Activated CD8-positive, alpha-beta memory T cell treated with anti-CD3 and anti-CD28 coated beads, Interleukin-2, amount 10 ng/mL, durations not matched to agents 7 days and 5 days (primary cell): ENCODE measurements at regions not wholly inside any gene's neighbourhood (a gene's known extent, or its start where the extent isn't known, plus 50 kb on each side); places are given as distances from the start of the nearest gene placed in this dataset.

Experiments
- ATAC-seq: fragments of 150-1000 bp; cut with Tn5 transposase; one replicate; pipeline ENCODE4 v1.10.0; 2021; ENCODE audit warnings: moderate library complexity
- CTCF ChIA-PET: fragments of 350-600 bp; sonication (Branson Sonifier 250); formaldehyde crosslinking; loops from one replicate; lab custom pipeline; 2021; ENCODE audit warnings: antibody characterized with exemption; lab: Charles Lee
- DNase-seq: peaks from one replicate; pipeline ENCODE4 v3.0.0-alpha.2; 2020
- H3K27ac Mint-ChIP-seq: one replicate; pipeline ENCODE4 v1.8.0; 2021; ENCODE audit warnings: mild to moderate bottlenecking, mixed read lengths
- H3K27me3 Mint-ChIP-seq: one replicate; pipeline ENCODE4 v1.8.0; 2021; ENCODE audit warnings: mixed read lengths
- H3K36me3 Mint-ChIP-seq: one replicate; pipeline ENCODE4 v1.8.0; 2021; ENCODE audit warnings: mild to moderate bottlenecking, mixed read lengths
- H3K4me1 Mint-ChIP-seq: one replicate; pipeline ENCODE4 v1.8.0; 2021; ENCODE audit warnings: mixed read lengths
- H3K4me3 Mint-ChIP-seq: one replicate; pipeline ENCODE4 v1.8.0; 2021; ENCODE audit warnings: mild to moderate bottlenecking, moderate library complexity, mixed read lengths
- H3K9me3 Mint-ChIP-seq: one replicate; pipeline ENCODE4 v1.8.0; 2022; ENCODE audit warnings: low read depth, mixed read lengths

GRCh38 chr15:38035701-38036100 lies 101.3 kb downstream of the TMCO5A start:
- CTCF ChIA-PET, result interaction anchor here (1.3 kb wide), 1 partner anchor 40 kb away, joined by 3 read pairs; no protein-coding TSS in a partner anchor
- H3K4me1 Mint-ChIP-seq, result no peaks in the 10 kb centered on the region
- H3K36me3 Mint-ChIP-seq, result no peaks in the 10 kb centered on the region

DNA sequence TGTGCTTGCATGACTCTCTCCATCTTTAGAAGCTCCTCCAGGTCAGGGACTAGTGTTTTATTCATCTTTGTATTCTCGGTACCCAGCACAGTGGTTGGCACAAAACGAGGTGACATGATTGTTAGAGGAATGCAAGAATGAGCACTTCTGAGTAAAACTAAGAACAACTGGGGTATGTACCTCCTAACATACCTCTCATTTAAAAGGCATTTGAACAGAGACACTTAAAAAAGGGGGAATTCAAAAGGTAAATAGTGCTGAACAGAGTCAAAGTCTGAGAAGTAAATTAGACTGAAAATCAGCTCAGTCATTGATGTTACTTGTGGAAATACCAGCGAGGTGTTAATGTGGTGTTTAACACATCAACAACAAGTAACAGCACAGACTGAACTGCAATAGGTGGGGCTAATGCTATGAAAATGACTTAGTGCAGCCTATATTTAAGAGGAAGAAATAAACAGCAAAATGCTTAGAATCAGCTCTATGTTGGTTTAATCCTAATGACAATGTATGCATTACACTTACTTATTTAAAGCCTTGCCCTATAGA lies 102.4 kb downstream of the TMCO5A start:
- Mint-ChIP-seq H3K27ac (no peak overlapping the region), H3K4me3 (no peak overlapping the region), H3K27me3 (peaks cover 15% of the 10 kb centered on the region), H3K4me1 (peaks cover 5% of the 10 kb centered on the region), H3K36me3 (no peaks in the 10 kb centered on the region), H3K9me3 (no peaks in the 10 kb centered on the region)
- DNase-seq (no peak), ATAC-seq (no peak)
- CTCF ChIA-PET, result interaction anchor here (1.3 kb wide), 1 partner anchor 41 kb away, joined by 3 read pairs; no protein-coding TSS in a partner anchor

More at GRCh38 chr15:38035701-38036100, 101.3 kb downstream of the TMCO5A start:
- ATAC-seq (no peak), DNase-seq (no peak)
- Mint-ChIP-seq H3K27me3 (peaks cover 15% of the 10 kb centered on the region), H3K4me3 (no peak overlapping the region), H3K9me3 (no peaks in the 10 kb centered on the region), H3K27ac (no peak overlapping the region)

DNA sequence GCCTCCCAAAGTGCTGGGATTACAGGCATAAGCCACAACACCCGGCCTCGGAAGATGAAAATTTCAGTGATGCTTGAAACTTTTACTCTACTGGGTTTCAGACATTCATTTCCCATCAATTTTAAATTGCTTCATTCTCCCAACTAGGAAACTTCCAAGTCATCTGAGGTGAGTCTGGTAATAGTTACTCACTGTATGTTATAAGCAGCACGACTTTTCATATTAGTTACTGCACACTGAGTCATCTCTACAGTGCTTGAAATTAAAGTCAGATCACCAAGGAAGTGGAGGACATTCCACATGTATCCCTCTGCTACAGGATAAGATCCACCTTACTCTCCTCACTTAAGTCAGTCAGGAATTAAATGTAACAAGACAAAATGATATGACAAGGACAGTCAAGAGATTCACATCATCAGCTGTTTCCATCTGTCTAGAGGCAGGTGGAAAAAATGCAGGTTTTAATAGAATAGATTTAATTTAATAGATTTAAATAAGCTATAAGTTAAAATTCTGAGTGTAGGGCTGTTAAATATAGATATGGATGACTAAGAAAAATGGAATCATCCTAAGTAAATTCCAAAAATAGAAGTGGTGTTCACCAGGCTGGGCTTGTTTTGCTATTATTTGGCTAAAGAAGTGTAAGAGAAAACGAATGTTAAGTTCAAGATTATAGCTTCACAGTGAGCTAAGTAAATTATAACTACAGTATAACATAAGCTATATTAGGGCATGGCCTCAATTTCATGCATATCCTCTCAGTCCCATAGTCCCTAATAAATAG lies 104.4 kb downstream of the TMCO5A start:
- peaks cover 14% of the 10 kb centered on the region for H3K4me1 Mint-ChIP-seq
- H3K4me3 Mint-ChIP-seq, result no peak overlapping the region
- H3K9me3 Mint-ChIP-seq, result no peaks in the 10 kb centered on the region
- CTCF ChIA-PET, result interaction anchor here (0.5 kb wide), 1 partner anchor 849 kb away, joined by 3 read pairs; no protein-coding TSS in a partner anchor
- ATAC-seq, result no peak
- H3K27ac Mint-ChIP-seq, result no peak overlapping the region
- H3K27me3 Mint-ChIP-seq, result peaks cover 18% of the 10 kb centered on the region
- DNase-seq, result no peak
- H3K36me3 Mint-ChIP-seq, result no peaks in the 10 kb centered on the region

DNA sequence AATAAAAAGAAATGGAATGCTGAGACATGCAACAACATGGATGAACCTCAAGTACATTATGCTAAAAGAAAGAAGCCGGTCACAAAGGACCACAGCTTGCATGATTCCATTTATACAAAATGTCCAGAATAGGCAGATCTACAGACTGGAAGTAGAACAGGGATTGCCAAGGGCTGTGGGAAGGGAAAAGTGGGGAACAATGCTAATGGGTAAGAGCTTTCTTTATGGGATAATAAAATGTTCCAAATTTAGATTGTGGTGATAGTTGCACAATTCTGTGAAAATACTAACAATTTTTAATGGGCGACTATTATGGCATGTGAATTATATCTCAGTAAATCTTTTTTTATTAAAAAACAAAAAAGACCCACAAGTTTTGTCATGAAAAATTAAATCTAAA lies 106.2 kb downstream of the TMCO5A start:
- H3K4me3 Mint-ChIP-seq, result no peak overlapping the region
- DNase-seq, result no peak
- no peak for ATAC-seq
- no peak overlapping the region for H3K27ac Mint-ChIP-seq
- peaks cover 27% of the 10 kb centered on the region for H3K27me3 Mint-ChIP-seq
- H3K36me3 Mint-ChIP-seq, result no peaks in the 10 kb centered on the region
- no peaks in the 10 kb centered on the region for H3K9me3 Mint-ChIP-seq
- CTCF ChIA-PET, result no interaction called here
- H3K4me1 Mint-ChIP-seq, result peaks cover 14% of the 10 kb centered on the region

GRCh38 chr15:38041576-38041975 lies 107.1 kb downstream of the TMCO5A start:
- peaks cover 30% of the 10 kb centered on the region for H3K27me3 Mint-ChIP-seq
- ATAC-seq, result no peak
- H3K36me3 Mint-ChIP-seq, result no peaks in the 10 kb centered on the region
- H3K4me1 Mint-ChIP-seq, result peaks cover 14% of the 10 kb centered on the region
- H3K4me3 Mint-ChIP-seq, result no peak overlapping the region
- DNase-seq, result no peak
- no peaks in the 10 kb centered on the region for H3K9me3 Mint-ChIP-seq
- CTCF ChIA-PET, result no interaction called here
- no peak overlapping the region for H3K27ac Mint-ChIP-seq

DNA sequence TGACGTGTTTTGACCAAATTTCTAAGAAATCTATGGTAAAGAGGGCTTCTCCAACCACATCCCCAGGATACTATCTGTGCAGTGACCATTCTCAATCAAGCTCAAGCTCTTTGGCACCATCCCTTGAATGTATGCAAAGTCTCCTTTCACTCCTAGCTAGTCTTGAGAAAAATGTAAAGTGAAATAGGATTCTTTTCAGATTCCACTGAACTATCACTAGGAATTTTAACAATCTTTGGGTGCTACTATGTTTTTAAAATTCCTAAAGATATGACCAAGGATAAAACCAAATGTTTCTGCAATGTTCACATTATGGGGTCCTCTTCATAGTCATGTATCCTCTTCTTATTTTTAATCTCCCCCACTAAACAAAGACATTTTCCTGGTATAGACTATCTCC lies 107.8 kb downstream of the TMCO5A start:
- no peak overlapping the region for H3K4me3 Mint-ChIP-seq
- H3K27me3 Mint-ChIP-seq, result peaks cover 28% of the 10 kb centered on the region
- peaks cover 14% of the 10 kb centered on the region for H3K4me1 Mint-ChIP-seq
- DNase-seq (no peak), ATAC-seq (no peak)
- H3K9me3 Mint-ChIP-seq, result no peaks in the 10 kb centered on the region
- CTCF ChIA-PET, result no interaction called here
- no peak overlapping the region for H3K27ac Mint-ChIP-seq
- H3K36me3 Mint-ChIP-seq, result no peaks in the 10 kb centered on the region

- Mint-ChIP-seq H3K4me1 (peaks cover 14% of the 10 kb centered on the region), H3K27me3 (peaks cover 26% of the 10 kb centered on the region), H3K4me3 (no peak overlapping the region), H3K36me3 (no peaks in the 10 kb centered on the region), H3K27ac (peak overlapping the region; percentile 2), H3K9me3 (no peaks in the 10 kb centered on the region)
- CTCF ChIA-PET, result no interaction called here
- ATAC-seq, result no peak
- no peak for DNase-seq
These were observed 108.4 kb downstream of the TMCO5A start for GRCh38 chr15:38042707-38043445.

DNA sequence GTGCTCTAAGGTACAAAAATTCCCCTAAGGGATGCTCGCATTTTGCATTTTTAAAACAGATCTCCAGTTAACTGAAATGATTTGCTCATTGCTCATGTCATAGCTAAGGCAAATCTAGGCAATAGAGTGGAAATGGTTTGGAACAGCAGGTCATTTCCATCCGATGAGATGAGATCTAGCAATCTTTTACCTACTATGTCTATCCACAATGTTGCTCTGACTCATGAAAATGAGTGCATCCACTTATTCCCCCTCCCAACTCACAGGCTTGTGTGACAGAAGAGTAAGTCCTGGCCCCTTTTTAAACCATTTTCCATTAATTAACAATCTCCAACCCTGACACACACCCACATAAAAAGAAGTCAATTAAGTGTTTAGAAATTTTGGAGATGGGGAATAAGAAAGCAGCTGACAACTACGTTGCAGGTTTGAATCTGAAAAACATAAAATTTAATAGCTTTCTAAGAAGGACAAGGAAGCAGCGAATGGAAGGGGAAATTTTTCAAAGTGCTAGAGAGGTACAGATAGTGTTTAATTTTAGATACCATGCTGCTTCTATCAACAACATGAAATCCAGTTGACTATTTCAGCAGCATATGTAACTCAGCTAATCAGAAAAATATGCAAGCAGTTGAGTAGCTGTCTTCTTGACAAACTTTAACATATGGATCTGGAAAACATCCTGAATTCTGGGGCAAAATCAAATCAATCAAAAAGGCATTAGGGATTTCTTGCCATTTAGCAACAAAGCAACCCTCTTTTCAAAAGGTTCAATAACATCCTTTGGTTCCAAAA lies 112.0 kb downstream of the TMCO5A start:
- DNase-seq (no peak), ATAC-seq (no peak)
- Mint-ChIP-seq H3K9me3 (no peaks in the 10 kb centered on the region), H3K4me3 (no peak overlapping the region), H3K27ac (no peak overlapping the region), H3K4me1 (peaks cover 22% of the 10 kb centered on the region), H3K36me3 (no peaks in the 10 kb centered on the region), H3K27me3 (peaks cover 22% of the 10 kb centered on the region)
- CTCF ChIA-PET, result no interaction called here

- H3K4me3 Mint-ChIP-seq, result no peak overlapping the region
- H3K27me3 Mint-ChIP-seq, result peaks cover 25% of the 10 kb centered on the region
- peaks cover 11% of the 10 kb centered on the region for H3K4me1 Mint-ChIP-seq
- no peak for ATAC-seq
- no peak overlapping the region for H3K27ac Mint-ChIP-seq
- H3K36me3 Mint-ChIP-seq, result no peaks in the 10 kb centered on the region
- H3K9me3 Mint-ChIP-seq, result no peaks in the 10 kb centered on the region
- CTCF ChIA-PET, result no interaction called here
- DNase-seq, result no peak
These were observed 113.6 kb downstream of the TMCO5A start for GRCh38 chr15:38048001-38048455.

- H3K36me3 Mint-ChIP-seq, result no peaks in the 10 kb centered on the region
- H3K27ac Mint-ChIP-seq, result no peak overlapping the region
- no peaks in the 10 kb centered on the region for H3K9me3 Mint-ChIP-seq
- DNase-seq (no peak), ATAC-seq (no peak)
- H3K4me1 Mint-ChIP-seq, result peaks cover 10% of the 10 kb centered on the region
- H3K4me3 Mint-ChIP-seq, result no peak overlapping the region
- H3K27me3 Mint-ChIP-seq, result peaks cover 29% of the 10 kb centered on the region
- CTCF ChIA-PET, result no interaction called here
These were observed 115.5 kb downstream of the TMCO5A start for GRCh38 chr15:38049891-38050290.

GRCh38 chr15:38050529-38051448 lies 116.3 kb downstream of the TMCO5A start:
- Mint-ChIP-seq H3K4me3 (no peak overlapping the region), H3K9me3 (no peaks in the 10 kb centered on the region), H3K27ac (no peak overlapping the region), H3K4me1 (peaks cover 10% of the 10 kb centered on the region), H3K36me3 (no peaks in the 10 kb centered on the region), H3K27me3 (peaks cover 29% of the 10 kb centered on the region)
- DNase-seq (no peak), ATAC-seq (no peak)
- CTCF ChIA-PET, result no interaction called here

DNA sequence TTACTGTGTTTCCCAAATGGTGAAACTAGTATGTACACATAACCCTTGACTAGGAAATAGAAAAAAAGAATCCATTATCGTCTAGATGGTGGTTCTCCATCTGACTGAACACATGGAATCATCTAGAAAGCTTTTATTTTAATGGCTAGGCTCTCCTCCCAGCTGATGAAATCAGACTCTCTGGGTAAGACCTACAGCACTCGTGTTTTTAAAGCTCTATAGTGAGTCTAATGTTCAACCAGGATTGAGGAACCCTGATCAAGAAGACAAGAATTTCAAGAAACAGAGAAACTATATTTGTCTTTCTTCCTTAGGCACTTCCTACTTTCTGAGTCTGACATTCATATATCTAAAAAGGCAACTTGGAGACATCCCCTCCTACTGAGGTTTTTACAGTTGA lies 118.8 kb downstream of the TMCO5A start:
- DNase-seq, result no peak
- Mint-ChIP-seq H3K36me3 (no peaks in the 10 kb centered on the region), H3K27ac (no peak overlapping the region), H3K4me1 (peaks cover 10% of the 10 kb centered on the region), H3K4me3 (no peak overlapping the region), H3K9me3 (no peaks in the 10 kb centered on the region), H3K27me3 (peaks cover 23% of the 10 kb centered on the region)
- ATAC-seq, result no peak
- CTCF ChIA-PET, result no interaction called here
